ACC112 (cell line): ENCODE measurements at regions not wholly inside any gene's neighbourhood (a gene's known extent, or its start where the extent isn't known, plus 50 kb on each side); places are given as distances from the start of the nearest gene placed in this dataset.

Source experiments
- H2AFZ ChIP-seq: fragments of 200-600 bp; sonication (generic); one replicate; pipeline ENCODE4 v1.6.0; 2017; ENCODE audit warnings: antibody characterized with exemption, low read length; ENCODE audit not compliant: unreplicated experiment
- H3K27ac ChIP-seq: fragments of 200-600 bp; sonication (generic); 2 replicates; pipeline ENCODE4 v1.5.1; 2014; ENCODE audit warnings: low read depth, mild to moderate bottlenecking, antibody characterized with exemption, low read length, moderate library complexity
- H3K27me3 ChIP-seq: fragments of 200-600 bp; sonication (generic); 2 replicates; pipeline ENCODE4 v1.6.1; 2014; ENCODE audit warnings: mild to moderate bottlenecking, antibody characterized with exemption, low read length, moderate library complexity, mixed read lengths; ENCODE audit not compliant: insufficient read depth
- H3K36me3 ChIP-seq: fragments of 200-600 bp; sonication (generic); 2 replicates; pipeline ENCODE4 v1.6.1; 2016; ENCODE audit warnings: mild to moderate bottlenecking, antibody characterized with exemption, low read length, moderate library complexity, mixed read lengths; ENCODE audit not compliant: insufficient read depth
- H3K4me1 ChIP-seq: fragments of 200-600 bp; sonication (generic); one replicate; pipeline ENCODE4 v1.6.1; 2016; ENCODE audit warnings: low read length, mixed read lengths; ENCODE audit not compliant: insufficient read depth, unreplicated experiment, control insufficient read depth
- H3K4me3 ChIP-seq: fragments of 200-600 bp; sonication (generic); 2 replicates; pipeline ENCODE4 v1.5.1; 2014; ENCODE audit warnings: mild to moderate bottlenecking, low read depth, low read length
- H3K79me2 ChIP-seq: fragments of 200-600 bp; sonication (generic); one replicate; pipeline ENCODE4 v1.6.0; 2016; ENCODE audit warnings: low read length; ENCODE audit not compliant: control insufficient read depth, unreplicated experiment, insufficient read depth

- Histone ChIP-seq H3K27ac (no peak overlapping the region), H3K27me3 (no peaks in the 10 kb centered on the region), H3K36me3 (no peaks in the 10 kb centered on the region), H3K4me3 (no peak overlapping the region), H3K4me1 (no peaks in the 10 kb centered on the region), H3K79me2 (no peaks in the 10 kb centered on the region), H2AFZ (no peak overlapping the region)
These were observed 124.9 kb upstream of the BACE2 start for GRCh38 chr21:41043014-41043413.

- H2AFZ ChIP-seq = no peak overlapping the region
- H3K27me3 ChIP-seq = no peaks in the 10 kb centered on the region
- H3K27ac ChIP-seq = no peak overlapping the region
- H3K79me2 ChIP-seq = no peaks in the 10 kb centered on the region
- H3K4me1 ChIP-seq = no peaks in the 10 kb centered on the region
- H3K4me3 ChIP-seq = no peak overlapping the region
- no peaks in the 10 kb centered on the region for H3K36me3 ChIP-seq
These were observed 122.3 kb upstream of the BACE2 start for GRCh38 chr21:41045534-41046268.

GRCh38 chr21:41048145-41048544 lies 119.8 kb upstream of the BACE2 start:
- Histone ChIP-seq H3K27ac (no peak overlapping the region), H2AFZ (no peak overlapping the region), H3K27me3 (no peaks in the 10 kb centered on the region), H3K79me2 (no peaks in the 10 kb centered on the region), H3K4me1 (no peaks in the 10 kb centered on the region), H3K4me3 (no peak overlapping the region), H3K36me3 (no peaks in the 10 kb centered on the region)

GRCh38 chr21:41048623-41049022 lies 119.3 kb upstream of the BACE2 start:
- H3K27me3 ChIP-seq = no peaks in the 10 kb centered on the region
- no peak overlapping the region for H3K4me3 ChIP-seq
- no peaks in the 10 kb centered on the region for H3K79me2 ChIP-seq
- H3K36me3 ChIP-seq = no peaks in the 10 kb centered on the region
- no peak overlapping the region for H3K27ac ChIP-seq
- H3K4me1 ChIP-seq = no peaks in the 10 kb centered on the region
- H2AFZ ChIP-seq = no peak overlapping the region

DNA sequence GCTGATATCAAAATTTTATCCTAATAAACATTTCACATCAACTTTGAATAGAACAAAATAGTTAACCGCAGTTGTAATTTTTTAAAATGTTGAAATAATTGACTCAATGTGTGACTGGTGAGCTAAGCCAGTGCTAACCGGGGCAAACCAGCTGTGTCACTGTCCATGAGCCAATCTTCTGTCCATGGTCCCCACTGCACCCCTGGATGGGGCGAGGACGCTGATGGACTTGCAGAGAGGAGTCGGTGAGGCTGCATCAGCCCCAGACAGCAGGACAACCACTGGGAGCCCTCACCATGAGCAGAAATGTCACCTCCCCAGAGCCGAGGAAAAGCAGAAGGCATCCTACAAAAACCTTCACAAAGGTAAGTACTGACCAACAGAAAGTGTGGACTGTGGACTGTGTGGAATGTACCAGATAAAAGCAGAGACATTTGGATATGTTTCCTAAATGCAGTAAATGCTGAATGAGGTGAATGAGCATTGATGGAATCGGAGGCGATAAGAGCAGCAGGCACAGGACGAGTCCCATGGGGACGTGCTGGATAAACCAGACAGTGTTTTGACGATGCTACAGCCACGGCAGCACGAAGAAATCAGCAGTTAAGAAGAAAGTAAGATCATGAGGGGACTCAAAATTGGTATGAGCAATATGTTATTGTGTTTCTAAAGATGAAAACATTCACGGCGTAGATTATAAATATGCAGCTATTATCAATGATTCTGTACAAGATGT lies 115.0 kb upstream of the BACE2 start:
- Histone ChIP-seq H3K36me3 (no peaks in the 10 kb centered on the region), H3K4me3 (no peak overlapping the region), H3K4me1 (no peaks in the 10 kb centered on the region), H3K27me3 (no peaks in the 10 kb centered on the region), H3K27ac (no peak overlapping the region), H3K79me2 (no peaks in the 10 kb centered on the region), H2AFZ (no peak overlapping the region)

- Histone ChIP-seq H3K27me3 (no peaks in the 10 kb centered on the region), H3K36me3 (no peaks in the 10 kb centered on the region), H3K4me3 (no peak overlapping the region), H3K4me1 (no peaks in the 10 kb centered on the region), H3K27ac (no peak overlapping the region), H3K79me2 (no peaks in the 10 kb centered on the region), H2AFZ (no peak overlapping the region)
These were observed 113.9 kb upstream of the BACE2 start for GRCh38 chr21:41054018-41054578.

- H3K36me3 ChIP-seq = no peaks in the 10 kb centered on the region
- H3K79me2 ChIP-seq = no peaks in the 10 kb centered on the region
- H3K4me3 ChIP-seq = no peak overlapping the region
- no peak overlapping the region for H2AFZ ChIP-seq
- no peaks in the 10 kb centered on the region for H3K4me1 ChIP-seq
- no peaks in the 10 kb centered on the region for H3K27me3 ChIP-seq
- H3K27ac ChIP-seq = no peak overlapping the region
These were observed 112.7 kb upstream of the BACE2 start for GRCh38 chr21:41055266-41055665.

DNA sequence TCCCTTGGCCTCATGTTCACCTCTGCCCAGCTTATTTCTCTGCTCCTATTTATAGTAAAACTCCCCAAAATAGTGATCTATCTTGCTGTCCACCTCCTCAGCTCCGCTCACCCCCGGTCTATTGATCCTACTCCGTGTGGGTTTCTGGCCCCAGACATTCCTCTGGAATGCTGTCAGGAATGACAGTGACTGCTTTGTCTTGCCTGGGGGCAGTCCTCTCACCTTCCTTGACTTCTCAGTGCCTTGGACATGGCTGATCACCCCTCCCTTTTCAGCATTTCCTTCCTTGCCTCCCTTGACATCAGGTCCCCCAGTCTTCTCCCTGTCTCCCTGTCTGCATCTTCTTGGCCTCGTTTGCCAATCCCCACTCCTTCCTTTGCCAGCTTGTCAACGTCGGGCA lies 108.1 kb upstream of the BACE2 start:
- no peaks in the 10 kb centered on the region for H3K4me1 ChIP-seq
- H2AFZ ChIP-seq = no peak overlapping the region
- no peak overlapping the region for H3K27ac ChIP-seq
- H3K27me3 ChIP-seq = no peaks in the 10 kb centered on the region
- no peak overlapping the region for H3K4me3 ChIP-seq
- no peaks in the 10 kb centered on the region for H3K36me3 ChIP-seq
- no peaks in the 10 kb centered on the region for H3K79me2 ChIP-seq

DNA sequence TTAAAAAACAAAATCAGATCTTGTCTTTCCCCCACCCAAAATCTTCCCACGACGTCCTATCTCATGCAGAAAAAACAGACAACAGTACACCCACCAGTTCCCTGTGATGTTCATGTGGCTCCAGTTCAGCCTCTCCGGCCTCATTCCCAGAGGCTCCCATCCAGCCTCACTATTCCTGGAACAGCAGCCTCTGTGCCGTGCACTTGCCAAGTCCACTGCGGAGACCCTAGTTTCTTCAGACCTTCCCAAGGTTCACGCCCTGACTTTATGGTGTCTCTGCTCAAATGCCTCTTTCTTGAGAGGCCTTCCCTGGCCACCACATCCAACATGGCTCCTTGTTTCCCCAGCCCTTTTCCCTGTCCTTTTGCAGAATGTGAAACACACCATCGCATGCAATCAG lies 106.3 kb upstream of the BACE2 start:
- Histone ChIP-seq H3K27me3 (no peaks in the 10 kb centered on the region), H3K79me2 (no peaks in the 10 kb centered on the region), H2AFZ (no peak overlapping the region), H3K27ac (no peak overlapping the region), H3K36me3 (no peaks in the 10 kb centered on the region), H3K4me3 (no peak overlapping the region), H3K4me1 (no peaks in the 10 kb centered on the region)

DNA sequence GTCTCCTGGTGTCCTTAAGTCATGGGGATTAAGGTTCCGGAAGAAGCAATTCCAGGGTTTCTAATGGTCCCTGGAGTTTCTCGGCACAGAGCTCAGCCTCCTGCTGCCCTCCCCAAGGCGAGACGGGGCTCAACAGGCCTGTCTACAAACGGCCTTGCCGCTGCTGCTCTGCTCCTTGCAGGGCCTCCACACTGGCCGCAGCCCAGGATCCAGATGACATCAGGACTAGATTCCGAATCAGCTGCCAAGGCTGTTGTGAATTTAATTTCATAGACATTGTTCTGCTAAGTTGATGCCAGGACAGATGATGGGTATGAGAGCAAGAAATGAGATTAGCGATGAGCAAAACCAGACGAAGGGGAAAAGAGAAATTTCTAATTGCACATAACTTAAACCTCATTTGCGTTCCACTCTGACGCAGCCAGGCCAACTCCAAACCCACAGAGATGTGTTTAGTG lies 103.6 kb upstream of the BACE2 start:
- Histone ChIP-seq H3K27ac (no peak overlapping the region), H3K79me2 (no peaks in the 10 kb centered on the region), H3K36me3 (no peaks in the 10 kb centered on the region), H3K4me1 (no peaks in the 10 kb centered on the region), H2AFZ (no peak overlapping the region), H3K4me3 (no peak overlapping the region), H3K27me3 (peaks cover 17% of the 10 kb centered on the region)

DNA sequence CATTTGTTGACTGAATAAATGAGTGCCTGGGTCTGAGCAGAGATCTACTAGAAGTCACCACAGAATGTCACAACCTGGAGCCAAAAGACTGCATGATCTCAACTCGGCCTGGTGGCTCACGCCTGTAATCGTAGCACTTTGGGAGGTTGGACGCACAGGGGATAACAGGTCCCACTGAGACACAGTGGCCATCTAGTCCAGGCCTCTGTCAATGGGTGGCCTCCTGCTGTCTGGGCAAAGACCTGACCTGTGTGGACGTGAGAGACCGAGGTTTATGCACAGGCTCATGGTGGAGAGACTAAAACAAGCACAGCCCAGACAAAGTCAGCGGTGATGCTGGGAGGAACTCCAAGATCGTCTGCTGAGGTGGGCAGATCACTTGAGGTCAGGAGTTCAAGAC lies 103.0 kb upstream of the BACE2 start:
- Histone ChIP-seq H3K27me3 (peaks cover 17% of the 10 kb centered on the region), H3K4me3 (no peak overlapping the region), H3K36me3 (no peaks in the 10 kb centered on the region), H2AFZ (no peak overlapping the region), H3K27ac (no peak overlapping the region), H3K4me1 (no peaks in the 10 kb centered on the region), H3K79me2 (no peaks in the 10 kb centered on the region)
